Dermis blood vessel endothelial cell (primary cell): ENCODE measurements at regions not wholly inside any gene's neighbourhood (a gene's known extent, or its start where the extent isn't known, plus 50 kb on each side); places are given as distances from the start of the nearest gene placed in this dataset.
A peak's percentile ranks its signal among the peaks of the same experiment; 100 is the strongest.

Experiments used
- DNase-seq: peaks from one replicate; pipeline ENCODE4 v3.0.0; 2010

DNA sequence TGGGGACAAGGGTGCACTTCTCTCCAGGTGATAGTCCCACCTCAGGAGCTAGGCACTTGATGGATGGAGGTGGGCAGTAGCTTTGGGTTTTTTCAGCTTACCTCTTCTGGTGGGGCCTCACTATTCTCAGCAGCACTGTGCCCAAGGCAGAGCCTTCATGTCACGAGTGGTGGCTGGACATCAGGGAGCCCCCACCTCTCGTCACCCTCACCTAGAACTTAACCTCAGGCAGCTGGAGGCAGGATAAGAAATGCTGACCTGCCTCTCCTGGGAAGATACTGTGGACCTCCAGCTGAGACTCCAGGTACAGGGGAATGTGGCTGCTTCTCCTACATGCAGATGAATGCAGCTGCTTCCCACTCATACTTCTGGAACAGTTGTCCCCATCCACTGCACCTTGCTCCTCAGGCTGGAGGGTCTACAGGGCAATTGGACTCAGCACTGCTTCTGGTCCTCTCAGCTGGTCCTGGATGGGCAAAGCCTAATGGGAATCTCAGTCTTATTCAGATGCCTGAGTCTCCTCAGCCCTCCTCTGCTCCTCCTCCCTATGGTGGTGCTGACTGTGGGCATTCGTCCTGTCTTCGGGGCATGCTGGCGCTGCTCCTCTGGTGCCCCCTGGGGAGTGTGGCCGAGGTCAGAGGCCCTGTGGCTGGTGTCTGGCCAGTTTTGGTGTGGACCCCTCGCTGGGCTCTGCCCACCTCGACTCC is 129.9 kb downstream of the KLF13 start:
- no peak for DNase-seq

DNA sequence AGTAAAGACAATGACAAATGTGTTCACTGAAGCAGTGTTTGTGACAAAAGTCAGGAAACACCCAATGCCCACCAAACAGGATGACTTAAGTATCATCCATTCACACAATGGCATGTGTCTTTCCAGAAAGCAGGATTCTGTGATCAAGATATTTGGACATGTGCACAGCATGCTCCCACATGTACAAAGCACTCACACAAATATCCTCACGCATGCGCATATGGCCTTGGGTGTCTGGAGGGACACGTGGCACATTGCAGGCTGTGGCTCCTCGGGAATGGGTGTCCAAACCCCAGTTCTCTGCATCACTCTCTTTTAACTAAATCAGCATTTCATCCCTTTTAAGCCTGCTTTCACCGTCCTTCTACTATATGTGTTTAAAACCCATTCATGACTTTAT is 130.5 kb downstream of the KLF13 start:
- peak; percentile 19 for DNase-seq

DNA sequence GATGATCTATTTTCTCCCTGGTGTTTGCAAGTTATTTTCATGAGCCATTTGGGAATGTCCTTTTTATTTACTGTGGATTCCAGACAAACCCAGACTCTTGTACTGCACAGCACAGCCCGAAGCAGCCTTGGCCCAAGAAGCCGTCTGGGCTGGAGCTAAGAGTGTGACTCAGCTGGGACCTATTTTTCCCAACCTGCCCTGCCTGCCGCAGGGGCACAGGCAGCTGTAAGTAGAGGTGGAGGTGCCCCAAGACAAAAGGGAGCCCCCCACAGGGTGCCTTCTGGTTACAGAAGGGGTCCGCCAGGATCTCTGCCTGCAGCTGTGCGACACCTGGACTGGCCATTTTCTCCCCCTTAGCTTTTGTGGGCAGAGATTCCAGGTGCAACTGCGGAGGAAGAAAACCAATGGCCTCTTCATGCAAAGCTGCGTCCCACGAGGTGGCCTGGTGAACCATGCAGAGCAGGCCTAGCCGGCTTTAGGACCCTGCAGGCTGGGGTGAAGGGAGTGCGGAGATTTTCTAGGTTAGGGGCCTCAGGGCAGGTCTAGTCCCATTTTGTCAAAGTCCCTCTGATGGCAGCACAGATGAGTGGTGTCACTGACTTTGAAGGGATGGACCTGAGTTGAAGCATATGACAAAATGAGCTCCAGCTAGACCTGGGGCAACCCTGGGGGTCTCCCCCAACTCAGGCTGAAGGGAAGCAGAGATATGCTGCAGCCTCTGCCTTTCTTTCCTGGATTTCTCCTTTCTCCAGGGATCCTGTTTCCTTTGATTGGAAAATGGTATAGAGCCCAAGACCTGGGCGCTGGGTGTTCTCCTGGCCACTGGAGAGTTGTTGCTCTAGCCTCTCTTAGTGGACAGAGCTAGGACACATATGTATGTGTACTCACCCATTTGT is 131.2 kb downstream of the KLF13 start:
- DNase-seq = peak; percentile 67

DNA sequence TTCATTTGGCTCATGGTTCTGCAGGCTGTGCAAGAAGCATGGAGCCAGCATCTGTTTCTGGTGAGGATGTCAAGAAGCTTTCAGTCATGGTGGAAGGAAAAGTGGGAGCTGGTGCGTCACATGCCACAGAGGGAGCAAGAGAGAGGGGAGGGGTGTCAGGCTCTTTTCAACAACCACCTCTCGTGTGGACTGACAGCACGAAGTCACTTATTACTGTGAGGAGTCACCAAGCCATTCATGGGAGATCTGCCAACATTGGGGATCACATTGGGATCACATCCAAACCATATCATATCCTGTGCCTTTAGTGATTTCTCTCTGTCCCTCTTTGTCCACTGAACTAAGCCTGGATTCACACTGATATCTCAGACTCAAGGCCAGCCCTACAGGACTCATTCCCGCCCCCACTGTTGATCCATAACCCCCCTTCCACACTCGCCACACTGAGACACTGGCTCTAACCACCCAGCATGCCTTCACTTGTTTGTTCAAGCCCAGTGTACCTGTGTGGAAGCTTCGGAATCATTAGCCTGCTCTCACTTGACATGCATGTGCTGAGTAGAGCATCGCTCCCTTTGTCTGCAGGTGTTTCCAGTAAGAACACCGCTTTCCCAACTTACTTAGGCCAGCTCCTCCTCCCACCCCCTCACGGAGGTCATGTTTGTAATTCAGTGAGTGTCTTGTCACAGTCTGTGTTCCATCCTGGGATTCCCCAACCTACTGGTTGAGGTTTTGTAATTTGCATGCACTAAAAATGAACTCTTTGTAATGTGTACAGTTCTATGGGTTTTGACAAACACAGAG is 132.2 kb downstream of the KLF13 start:
- no peak for DNase-seq

DNA sequence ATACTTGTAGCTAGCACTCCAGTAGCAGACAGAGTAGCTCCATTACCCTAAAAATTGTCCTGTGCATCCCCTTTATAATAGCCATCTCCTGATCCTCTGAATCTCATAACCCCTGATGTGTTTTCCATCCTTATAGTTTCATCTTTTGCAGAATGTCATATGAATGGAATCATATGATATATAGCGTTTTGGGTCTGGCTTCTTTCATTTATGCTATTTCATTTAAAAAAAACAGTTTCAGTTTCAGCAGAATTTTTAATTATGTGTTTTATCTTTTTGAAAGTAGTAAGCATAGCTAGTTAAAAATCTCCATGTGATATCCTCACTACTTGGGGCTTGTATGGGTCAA is 132.7 kb downstream of the KLF13 start:
- no peak for DNase-seq

DNA sequence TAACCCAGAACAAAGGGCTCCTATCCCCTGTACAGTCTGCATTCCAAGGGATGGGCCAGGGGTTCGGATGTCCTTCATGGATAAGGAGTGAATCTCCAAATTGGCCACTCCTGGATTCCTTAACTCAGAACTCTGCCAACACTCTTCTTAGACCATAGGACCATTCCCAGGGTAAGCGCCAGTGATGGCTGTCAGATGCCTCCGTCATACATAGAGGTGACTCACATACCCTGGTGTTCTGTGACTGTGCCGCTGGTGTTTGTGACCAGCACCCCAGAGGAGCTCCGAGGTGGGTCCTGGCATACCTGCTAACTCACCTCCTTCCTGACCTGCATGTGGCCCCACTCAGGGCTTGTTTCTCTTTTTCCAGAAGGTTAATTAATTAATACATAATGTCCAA is 134.7 kb downstream of the KLF13 start:
- DNase-seq = peak; percentile 55

DNA sequence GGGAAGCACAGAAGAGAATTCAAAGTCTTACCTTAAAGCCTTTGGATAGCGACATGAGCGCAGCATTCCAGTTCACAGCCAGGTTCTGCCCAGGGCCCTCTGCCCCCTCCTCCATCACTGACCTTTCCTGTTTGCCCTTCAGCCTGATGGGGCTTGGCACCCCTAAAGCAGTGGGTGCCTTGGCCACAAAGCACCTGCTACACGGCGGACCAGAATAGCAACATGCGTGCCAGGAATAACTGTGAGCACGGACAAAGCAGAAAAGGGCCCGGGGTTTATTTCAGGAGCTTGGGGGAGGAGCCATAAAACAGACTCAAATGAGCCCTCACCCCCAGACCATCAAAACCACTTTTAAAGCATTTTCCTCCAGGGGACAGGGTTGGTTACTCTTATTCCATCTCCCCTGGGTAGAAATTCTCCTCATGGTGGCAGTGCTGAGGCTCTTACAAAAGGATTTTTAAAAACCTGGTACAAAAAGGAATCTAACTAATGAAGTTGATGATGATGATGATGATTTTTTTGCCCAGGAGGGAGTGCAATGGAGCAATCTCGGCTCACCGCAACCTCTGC is 135.4 kb downstream of the KLF13 start:
- peak; percentile 41 for DNase-seq

DNA sequence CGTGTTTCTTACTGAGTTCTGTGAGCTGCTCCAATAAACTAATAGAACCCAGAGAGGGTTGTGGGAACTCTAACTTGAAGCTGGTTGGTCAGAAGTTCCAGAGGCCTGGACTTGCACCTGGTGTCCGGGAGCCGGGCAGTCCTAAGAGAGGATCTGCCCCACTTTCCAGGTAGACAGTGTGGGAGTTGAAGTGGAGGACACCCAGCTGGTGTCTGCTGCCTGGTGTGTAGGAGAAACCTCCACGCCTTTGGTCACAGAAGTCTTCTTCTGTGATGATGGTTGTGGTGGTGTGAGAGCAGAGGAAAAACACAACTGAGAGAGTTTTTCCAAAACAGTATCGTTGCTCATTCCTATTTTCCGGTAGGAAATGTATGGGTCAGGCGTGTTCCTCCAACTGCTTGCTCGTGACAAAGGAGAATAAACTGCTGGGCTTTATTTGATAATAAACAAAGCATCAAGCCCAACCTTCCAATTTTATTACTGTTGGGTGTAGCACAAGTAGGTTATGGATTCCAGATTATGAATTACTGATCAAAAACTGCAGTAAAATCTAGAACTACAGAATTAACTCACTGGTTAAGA is 137.0 kb downstream of the KLF13 start:
- DNase-seq = peak; percentile 82

DNA sequence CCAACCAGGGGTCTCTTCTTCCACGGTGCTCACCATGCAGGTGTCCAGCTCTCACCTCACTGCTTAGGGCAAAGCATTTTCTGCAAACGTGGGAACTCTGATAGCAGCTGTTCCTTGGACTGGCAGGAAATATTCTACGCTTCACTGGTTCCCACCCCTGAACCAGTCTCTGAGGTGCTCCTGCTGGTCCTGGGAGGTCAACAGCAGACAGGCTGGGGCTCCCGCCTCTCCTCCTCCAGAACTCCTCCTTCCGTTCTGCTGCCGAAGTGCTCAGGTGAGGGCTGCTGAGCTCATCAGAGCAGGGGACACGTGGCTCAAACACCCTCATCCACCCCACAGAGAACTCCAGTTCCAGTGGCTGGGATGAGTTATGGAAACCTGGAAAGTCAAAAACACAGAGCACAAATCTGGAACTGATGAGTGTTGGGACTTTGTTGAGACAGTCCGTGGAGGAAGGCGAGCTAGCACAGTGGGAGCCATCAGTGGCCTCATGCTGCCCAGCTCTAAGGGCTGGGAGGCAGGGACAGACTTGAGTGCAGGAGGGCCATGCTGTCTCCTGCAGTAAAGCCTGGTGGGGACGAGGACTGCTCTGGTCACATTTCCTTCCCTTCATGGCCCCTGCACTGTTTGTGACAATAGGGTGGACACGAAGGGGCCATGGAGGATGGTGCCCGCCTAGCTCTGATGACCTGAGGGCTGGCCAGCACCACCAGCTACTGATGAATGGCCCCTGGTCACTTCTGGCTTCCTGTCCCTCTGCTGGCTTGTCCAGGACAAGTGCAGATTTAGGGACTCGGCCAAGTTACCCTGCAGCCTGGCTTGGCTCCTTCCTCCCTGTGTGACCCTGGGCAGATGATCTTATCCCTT is 137.8 kb downstream of the KLF13 start:
- no peak for DNase-seq

DNA sequence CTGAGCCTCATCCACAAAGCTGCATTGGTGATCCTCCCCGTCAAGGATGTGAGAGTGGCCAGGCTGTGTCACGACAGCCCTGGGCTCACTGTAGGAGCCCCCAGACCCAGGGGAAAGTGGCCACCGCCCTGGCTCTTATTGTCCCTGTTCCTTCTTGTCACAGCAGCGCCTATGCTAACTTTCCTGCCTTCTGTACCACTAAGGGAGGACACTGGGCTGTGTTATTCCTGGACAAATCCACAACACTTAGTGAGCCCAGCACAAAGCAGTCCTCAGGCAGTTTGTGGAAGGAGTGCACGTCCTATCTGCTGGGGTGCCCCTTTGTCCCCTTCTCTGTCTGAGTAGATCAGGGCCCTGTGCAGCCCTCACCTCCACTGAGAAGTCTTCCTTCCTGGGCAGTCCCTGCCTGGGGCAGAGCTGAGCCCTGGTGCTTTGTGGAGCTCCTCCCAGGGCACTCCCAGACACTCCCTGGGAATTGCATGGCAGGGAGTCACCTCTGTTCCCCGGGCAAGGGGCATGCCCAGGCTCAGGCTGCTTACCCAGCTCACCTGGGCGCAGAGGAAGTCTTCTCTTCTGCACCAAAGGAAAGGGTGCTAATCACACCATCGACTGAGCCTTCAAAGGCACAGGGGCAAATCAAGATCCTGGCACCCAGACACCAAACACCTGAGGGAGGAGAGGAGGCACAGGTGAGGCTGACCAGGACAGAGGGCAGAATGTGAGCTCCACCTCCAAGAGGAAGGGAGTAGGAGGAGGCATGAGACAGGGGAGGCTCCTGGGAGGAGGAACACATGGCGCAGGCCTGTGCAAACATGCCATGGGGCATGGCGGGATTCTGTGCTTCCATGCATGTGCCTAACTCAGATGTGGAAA is 138.7 kb downstream of the KLF13 start:
- no peak for DNase-seq

DNA sequence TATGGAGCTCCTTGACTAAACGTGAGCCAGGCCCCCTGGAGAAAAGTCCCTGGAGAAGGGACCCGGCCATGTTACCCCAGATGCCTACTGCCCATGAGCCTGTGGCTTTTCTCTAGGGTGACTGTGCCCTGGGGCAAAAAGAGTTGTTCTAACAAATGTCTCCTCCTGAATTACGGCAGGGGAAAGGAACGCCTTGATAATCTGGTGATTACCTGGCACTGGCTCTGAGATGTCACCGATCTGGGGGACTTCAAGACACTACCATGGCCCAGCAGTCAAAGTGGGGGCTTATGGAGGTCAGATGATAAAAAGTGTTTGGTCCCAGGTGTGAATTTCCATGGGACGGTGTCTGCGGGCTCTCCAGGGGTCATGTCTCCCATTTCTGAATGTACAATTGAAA is 140.7 kb downstream of the KLF13 start:
- no peak for DNase-seq

DNA sequence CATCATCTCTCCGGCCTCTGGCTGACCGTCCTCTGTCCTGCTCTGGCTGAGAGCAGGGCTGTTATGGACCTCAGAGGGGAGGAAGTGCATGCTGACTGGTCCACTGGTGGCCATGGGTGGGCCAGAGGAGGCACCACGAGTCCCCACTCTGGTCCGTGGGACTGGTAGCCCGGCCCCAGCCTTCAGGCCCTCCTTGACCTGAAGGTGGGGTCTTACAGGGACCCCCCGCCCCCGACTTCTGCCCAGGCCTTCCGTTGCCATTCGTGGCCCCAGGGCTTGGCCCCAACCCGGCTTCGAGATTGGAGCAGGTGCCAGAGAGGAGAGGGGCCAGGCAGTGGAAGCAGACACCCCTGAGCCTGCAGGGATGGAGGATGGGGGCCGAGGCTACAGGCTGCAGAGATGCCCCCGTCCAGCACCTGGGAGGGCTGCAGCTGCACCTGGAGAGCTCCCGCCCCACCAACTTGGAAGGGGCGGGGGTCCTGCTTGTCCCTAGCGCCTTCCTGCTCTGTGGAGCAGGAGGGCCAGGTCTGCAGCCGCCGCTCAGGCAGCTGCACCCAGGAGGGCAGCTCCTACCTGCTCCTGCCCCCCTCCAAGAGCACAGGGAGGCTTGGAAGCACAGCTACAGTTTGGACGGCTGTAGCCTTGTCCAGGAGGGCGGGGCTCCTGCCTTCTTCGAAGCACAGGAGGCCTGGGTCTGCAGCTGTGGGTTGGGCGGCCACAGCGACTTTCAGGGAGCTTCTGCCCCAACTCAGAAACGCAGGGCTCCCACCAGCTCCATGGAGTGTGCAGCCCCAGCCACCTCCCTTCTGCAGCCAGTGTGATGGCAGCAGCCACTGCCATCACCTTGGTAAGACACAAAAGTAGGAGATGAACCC is 142.5 kb downstream of the KLF13 start:
- DNase-seq = no peak

DNA sequence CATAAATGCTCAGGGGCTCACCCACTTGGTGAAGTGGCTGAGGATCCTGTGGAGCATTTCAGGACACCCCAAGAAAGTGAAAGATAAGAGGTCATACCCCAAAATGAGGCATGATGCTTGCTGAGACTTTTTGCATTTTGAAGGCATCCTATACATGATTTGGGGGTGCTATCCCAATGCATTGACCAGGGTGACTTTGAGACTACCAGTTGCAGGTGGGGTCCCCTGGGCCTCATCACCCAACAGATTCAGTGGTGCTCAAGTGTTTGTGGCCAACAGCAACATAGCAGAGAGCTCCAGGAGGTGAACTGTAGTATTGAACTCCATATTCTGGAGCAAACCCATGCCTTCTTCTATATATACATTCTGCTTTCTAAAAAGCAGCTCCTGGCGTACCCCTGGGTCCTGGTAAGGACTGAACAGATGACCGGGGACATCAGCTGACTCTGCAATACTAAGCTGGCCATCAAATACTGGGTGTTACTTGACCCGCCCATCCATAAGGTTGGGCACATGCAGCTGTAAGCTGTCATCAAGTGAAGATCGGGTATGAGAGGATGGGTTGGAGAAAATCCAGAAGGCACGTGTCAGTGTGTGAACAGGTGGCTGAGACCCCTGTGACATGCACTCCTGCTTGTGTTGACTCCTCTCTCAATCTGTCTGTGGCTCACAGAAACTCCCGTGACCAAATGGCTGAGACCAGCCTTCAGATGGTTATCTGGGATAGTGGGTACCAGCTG is 143.3 kb downstream of the KLF13 start:
- DNase-seq = no peak

DNA sequence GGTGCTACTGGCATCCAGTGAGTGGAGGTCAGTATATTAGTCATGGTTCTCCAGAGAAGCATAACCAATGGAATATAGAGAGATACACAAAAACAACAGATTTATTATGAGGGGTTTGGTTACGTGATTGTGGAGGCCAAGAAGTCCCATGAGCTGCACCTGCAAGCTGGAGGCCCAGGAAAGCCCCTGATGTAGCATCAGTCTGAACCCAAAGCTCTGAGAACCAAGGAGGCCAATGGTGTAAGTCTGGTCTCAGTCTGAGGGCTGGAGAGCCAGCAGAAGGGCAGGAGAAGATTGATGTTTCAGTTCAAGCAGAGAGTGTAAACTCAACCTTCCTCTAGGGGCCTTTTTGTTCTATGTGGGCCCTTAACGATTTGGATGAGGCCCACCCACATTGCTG is 144.1 kb downstream of the KLF13 start:
- DNase-seq = no peak

DNA sequence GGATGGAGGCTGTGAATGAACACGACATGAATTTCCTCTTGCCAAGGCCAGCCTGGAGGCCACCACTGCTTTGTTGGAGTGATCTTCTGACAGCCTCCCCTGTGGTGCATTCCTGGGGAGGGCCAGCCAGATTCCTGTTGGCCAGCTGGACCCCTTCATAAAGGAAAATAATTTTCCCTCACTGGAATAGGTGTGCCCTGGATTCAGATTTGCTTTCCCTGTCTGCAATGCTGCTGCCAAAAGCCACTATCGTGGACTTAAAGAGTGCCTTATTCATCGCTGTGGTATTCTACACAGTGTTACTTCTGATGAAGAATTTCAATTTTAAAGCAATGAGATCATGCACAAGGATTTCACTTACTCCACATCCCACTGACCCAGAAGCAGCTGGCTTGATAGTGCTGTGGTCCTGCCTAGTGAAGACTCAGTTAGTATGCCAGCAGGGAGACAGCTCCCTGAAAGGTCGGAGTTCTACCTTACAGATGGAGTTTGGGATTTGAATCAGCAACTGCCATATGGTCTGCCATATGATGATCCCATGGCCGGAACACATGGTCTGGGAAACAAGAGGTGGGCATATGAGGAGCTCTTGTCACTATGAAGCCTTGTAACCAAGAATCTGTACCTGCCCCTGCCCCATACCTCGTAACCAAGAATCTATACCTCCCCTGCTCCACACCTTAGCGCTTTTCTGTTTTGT is 145.2 kb downstream of the KLF13 start:
- no peak for DNase-seq

DNA sequence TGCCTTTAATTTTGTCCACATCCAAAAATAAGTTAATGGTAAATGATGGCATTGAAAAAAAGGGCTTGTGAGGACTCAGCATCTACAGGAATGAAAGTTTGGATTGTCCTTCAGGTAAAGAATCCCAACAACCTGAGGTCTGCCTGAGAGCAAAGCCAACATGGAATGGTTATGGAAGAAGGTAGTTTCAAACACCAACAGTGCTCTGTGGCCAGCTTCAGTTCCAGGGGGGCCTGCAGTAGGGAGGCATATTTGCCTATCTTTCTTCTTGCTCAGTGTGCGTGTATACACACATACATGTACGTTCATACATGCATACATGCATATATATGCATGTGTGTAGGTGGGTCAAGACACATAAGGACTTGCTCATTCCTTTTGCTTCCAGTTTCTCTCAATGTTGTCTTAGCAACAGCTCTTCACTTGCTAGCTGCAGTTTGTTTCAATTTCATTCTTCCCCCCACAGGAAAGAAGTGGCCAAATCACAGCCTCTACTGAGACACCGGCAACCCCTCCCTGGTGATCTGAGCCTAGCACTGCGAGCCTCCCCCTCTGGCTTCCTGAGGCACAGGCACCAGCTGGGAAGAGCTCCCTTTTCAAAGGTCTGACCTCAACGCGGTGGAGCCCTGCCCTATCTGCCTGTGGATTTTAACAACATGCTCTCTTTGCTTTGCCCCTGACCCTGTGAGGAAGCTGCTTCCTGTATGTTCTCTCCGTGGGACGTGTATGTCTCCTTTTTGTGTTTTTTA is 146.2 kb downstream of the KLF13 start:
- peak; percentile 47 for DNase-seq

DNA sequence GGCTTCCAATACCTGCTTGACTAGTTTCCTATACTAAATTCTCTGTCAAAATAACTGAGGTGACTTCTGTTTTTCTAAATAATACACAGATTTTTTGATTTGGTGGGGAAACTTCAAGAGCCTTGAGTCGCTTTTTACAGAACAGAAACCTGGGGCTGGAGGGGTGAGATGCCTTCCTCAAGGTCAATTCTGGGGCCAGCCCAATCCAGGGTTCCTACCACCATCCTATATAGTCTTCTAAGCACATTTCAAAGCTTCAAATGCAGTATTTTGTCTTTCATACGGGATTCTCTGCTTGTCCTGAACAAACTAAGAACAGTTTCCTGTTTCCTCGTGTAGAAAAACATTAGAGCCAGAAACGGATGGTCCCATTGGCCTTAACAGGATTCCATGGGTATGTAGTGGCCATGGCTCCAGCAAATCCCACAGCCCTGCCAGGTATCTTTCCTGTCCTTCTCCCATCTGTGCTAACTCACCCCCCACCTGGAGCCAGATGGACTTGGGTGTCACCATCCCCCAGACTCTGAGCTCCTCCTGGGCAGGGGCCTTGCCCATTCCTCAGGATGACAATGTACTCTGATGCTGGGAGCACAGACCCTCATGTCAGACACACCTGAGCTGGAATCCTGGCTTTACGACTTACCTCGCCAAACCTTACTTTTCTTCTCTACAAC is 146.9 kb downstream of the KLF13 start:
- peak; percentile 25 for DNase-seq
